Middle frontal gyrus (tissue), 1 donor: ENCODE measurements at regions not wholly inside any gene's neighbourhood (a gene's known extent, or its start where the extent isn't known, plus 50 kb on each side); places are given as distances from the start of the nearest gene placed in this dataset.
"Not testable (repeated sequence)": the region's sequence is repeated elsewhere in the genome, so short reads cannot be mapped to it uniquely, and the experiment has no call there.

Source experiments
- DNase-seq: peaks from one replicate; pipeline ENCODE4 v3.0.0-alpha.2; 2015; ENCODE audit warnings: low spot score; ENCODE audit errors: extremely low spot score

DNA sequence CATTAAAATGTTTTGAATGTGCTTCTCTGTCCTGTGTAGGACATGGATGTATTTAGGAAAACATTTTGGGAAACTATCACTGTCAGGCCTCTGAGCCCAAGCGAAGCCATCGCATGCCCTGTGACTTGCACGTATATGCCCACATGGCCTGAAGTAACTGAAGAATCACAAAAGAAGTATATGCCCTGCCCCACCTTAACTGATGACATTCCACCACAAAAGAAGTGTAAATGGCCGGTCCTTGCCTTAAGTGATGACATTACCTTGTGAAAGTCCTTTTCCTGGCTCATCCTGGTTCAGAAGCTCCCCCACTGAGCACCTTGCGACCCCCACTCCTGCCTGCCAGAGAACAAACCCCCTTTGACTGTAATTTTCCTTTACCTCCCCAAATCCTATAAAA is 191.1 kb upstream of the MEIS1 start:
- not testable (repeated sequence) for DNase-seq

DNA sequence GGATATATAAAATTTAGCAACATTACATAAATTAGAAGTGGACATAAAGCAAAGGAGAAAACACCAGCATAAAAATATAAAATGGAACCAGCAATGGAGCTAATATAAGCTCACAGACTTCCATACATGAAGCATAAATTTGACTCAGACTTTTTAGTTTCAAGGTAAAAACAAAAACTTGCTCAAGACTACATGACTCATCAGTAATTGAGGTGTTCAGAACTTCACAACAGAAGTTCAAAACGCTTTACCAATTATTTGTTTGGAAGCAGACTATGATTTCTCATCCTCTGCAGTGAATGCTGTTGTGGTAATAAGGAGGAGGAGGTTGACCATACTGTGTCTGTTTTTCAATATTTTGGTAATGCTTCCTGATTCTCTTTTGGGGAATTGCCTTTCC is 192.0 kb upstream of the MEIS1 start:
- DNase-seq = not testable (repeated sequence)

DNA sequence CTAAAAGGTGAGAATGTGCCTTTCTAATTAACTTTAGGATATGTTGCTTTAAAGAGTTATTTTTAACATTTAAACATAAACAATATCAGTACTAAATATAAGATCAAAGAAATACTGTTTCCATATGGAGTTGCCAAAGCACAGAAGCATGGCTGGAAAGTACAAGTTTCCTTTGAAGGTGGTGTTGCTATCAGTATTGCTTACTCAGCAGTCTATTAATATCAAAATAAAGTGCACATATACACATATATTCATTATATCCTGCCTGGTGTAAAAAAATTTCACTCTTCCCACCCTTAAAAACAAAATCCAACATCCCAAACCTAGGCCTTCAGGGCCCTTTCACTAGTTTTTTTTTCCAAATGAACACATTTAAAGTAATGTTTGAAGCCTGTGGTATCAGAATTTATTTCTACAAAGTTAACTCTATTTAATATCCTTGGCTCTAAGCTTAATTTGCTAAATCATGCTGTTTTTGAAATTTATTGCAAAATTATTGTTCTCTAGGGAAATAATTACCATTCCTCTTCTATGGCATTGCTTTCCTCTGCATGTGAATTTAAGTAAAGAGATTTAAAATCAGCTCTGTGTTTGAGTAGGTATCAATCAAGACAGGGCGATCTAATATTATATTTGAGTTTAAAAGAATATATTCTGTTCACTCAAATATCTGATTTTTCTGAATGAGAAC is 192.7 kb upstream of the MEIS1 start:
- no peak for DNase-seq

DNA sequence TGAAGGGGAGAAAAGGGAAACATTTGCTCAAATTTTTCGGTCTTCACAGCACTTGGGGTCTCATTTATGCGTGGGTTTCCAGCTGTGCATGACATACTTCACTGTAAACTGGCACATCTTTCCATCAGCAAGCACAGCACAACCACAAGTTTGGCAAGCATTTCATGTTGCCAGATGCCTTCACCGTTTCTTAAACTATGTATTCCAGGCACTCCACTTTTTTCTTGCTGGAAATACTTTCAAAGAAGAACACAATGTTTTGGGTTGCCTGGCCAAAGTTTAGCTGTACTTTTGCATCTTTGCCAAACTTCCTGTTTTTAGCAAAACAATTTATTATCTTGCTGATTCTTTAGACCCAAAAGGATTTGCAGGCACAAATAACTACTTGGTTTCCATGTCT is 194.6 kb upstream of the MEIS1 start:
- no peak for DNase-seq

DNA sequence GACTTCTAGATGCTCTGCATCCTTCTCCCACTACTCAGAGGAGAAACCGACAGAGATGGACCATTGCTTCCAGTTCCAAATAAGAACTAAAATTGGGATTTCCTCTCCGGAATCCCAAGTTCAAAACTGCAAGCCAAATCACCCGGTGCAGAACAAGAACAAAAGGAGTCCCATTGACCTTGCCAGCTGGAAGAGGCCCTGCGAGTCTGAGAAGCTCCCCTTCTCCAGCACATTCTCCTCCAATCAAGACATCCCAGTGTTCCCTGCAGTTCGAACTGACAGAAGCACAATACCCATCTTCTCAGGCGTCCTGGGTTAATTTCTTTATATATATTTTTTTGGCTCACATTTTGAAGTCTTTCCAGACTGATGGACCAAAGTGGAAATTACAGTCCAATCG is 195.3 kb upstream of the MEIS1 start:
- no peak for DNase-seq

DNA sequence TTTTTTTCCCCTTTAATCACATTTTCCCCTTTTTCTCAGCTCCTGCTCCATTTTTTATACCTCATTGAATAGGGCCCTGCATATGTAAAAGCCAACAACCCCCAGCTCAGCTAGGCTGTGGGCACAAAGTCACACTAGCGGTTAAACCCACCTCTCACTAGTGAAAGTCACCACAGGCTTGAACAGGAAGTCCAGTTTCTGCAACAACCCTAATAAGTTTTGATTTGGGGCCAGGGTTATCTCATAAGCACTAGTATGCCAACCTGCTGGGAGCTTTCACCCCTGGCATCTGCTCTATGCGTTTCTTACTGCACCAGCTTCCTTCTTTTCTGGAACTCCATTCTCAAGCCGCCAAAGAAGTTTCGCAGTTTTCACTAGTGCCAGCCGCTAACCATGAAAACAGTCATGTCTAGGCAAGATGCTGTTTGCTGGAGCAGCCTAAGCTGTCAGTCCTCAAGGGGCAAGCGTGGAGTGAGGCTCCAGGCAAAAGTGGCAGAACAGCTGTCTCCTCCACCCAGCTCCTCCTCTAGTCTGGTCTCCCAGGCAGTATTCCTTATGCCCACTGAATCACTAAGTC is 197.0 kb upstream of the MEIS1 start:
- no peak for DNase-seq

DNA sequence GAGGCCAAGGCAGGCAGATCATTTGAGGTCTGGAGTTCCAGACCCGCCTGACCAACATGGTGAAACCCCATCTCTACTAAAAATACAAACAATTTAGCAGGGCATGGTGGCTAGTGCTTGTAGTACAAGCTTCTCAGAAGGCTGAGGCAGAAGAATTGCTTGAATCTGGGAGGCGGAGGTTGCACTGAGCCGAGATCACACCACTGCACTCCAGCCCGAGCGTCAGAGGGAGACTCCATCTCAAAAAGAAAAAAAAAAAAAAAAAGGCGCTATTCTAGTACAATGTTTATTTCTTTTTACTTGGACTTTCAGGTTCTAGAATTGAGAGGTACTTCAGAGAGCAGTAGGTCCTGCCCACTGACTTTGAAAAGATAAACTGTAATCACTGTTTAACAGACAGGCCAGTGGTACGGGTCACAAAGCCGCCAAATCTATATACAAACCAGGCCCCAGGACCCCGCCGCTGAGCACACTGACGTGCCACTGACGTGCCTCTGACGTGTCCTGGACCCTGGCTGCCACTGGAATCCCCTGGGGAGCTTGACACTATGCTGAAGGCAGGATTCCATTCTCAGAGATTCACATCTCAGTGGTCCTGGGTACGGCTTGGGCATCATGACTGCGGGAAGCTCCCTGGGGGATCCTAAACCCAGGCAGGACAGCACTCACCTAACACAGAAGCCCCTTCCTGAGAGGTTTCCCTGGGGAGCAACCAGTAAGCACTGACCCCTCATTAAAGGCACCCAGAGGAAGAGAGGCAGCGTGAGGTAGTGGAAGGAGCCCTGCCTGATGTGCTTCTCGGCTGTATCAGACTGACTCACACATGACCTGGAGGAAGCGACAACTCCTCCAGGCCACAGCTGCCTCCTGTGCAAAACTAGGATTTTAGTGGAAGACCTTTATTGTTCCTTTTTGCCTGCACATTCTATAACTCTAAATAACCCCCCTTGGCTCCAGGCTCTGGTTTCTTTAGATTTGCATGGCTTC is 197.8 kb upstream of the MEIS1 start:
- DNase-seq = no peak

DNA sequence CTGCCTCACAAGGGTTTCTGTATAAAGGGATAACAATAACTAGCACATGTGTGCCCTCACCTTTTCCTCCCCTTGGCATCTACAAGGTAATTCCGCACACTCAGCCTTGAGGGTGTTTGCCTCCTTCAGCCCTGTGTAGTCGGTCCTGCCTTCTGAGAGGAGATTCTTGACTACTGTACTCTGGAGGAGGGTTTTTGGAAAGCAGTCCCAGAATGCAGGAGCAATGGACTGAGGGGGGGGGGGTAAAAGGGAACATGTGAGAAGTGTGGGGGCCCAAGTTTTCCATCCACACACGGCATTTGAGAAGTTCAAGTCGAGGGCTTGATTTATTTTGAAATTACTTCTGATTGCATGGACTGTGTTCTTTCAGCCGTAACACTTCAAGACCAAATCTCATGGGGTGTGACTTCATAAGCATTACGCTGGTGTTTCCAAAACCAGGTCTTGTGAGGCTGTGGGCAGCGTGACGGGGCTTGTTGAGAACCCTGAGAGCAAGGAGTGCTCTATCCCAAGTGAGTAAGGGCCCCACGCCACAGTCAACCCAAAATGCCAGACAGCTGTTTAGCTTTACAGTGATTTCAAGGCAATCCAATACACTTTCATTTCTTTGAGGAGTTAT is 198.7 kb upstream of the MEIS1 start:
- DNase-seq = no peak

DNA sequence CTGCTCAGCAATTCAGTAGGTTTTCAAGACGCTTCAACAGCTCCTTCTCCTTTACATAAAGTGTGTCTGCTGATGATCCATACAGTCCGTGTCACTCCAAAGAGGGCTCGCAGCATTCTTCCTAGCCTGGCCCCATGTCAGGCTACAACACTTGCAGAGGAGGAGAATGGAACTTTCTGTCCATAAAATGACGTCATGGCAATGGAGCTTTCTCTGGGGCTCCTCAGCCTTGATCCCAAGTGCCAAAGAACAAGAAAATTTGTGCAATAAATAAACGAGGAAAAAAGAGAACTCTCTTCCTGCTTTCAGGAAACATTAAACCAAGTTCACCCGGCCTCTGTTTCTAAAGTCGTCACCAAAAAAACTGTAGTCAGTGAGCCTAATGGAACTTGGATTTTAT is 199.5 kb upstream of the MEIS1 start:
- DNase-seq = no peak

DNA sequence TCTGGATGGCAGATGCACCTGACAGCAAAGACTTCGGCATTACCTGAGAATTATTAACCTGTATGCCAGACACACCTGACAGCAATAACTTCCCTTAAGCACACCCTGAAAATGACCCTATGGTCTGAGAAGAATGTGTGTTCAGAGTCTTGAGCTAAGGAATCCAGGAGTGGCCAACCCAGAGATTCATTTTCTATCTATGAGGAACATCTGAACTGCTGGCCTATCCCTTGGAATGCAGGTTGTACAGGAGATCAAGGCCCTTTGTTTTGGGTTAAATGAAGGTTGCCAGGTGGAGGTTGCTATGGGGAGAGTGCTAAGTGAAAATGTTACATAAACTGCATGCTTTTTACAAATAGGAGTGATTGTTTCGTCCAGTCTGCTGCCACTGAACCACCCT is 200.9 kb upstream of the MEIS1 start:
- no peak for DNase-seq

DNA sequence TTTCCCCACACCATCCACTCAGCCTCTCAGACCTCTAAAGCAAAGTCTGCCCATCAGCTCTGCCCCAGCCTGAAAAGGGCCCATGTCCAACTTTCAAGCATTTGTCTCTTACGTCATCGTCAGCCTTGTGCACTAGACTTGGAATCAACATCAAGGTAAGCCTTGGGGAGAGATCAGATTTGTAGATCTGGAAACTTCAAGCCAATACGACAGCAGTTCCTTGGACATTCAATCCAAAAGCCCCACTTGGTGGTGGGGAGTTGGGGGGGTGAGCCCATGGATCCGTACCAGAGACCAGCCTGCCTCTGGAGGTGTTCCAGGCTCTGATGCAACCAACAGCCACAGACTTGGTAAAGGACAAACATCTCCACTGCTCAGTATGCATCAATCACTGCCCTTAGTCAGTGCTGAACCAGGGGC is 206.8 kb upstream of the MEIS1 start:
- DNase-seq = no peak

DNA sequence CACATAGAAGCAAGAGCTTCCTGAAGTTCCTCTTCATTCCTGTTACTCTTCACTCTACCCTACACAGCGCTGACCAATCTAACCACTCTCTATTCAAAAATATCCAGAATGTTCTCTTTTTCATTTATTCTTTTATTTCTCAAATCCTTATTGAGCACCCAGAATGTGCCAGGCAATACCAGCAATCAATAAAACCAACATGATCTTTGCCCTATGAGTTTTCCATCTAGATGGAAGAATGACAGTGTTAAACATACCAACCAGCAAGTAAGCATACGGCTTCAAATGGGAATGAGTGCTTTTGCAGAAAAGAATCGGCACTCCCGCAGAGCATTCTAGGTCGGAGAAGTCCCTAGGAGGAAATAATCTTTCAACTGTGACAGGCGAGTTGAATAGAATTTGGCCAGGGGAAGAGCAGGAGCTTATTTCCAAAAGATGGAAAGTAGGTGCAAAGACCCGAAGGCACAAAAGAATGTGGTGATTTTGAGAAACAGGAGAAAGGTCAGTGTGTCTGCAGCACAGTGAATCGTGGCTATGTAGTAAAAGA is 217.8 kb upstream of the MEIS1 start:
- no peak for DNase-seq

DNA sequence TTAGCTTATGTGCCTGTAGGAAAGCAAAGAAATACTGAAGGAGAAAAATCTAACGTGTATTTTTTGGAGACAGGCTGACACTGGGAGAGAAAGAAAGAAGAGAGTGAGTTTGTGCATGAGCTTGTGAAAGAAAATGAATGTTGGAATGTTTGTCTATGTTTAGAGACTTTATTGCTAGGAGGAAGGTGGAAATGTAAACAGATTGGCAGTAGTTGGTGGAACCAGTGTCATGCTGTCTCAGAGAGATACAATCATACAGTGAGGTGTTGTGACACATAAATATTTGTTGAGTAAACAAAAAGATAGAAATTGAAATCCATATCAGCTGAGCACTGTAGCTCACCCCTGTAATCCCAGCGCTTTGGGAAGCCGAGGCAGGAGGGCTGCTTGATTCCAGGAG is 222.2 kb upstream of the MEIS1 start:
- DNase-seq = no peak

DNA sequence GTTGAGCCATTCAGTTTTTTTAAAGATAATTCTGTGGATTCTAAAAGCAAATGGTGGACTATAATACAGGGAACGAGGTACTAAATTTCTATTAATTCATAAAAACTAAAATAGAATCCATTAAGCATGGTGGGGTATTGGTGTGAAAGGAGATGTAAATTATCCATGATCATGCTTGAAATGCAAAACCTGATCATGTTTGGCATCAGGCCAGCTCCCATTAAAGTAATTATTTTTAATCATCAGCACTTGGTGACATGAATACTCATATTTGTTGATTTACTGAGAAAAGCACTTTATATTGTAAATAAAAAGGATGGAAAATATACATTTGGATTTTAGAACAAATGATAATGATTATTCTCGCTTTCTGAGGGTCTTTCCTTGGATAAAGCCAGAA is 232.3 kb upstream of the MEIS1 start:
- no peak for DNase-seq

DNA sequence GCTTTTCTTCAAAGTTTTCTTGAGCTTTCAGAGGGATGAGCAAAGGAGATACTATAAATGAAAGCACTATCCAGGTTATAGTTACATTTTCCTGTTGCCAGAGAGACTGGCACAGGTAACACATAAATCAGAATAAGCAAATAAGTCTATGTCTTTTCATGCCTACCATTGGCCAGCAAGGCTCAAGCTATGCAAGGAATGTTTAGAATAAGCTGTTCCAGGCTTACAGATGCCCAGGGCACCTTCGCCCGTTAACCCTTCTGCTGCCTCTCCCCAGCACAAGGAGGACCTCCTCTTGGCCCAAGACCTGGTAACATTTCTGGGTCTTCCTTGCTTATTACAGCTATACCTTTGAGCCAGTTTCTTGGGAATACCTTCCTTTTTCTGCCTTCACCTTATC is 233.7 kb upstream of the MEIS1 start:
- DNase-seq = no peak

DNA sequence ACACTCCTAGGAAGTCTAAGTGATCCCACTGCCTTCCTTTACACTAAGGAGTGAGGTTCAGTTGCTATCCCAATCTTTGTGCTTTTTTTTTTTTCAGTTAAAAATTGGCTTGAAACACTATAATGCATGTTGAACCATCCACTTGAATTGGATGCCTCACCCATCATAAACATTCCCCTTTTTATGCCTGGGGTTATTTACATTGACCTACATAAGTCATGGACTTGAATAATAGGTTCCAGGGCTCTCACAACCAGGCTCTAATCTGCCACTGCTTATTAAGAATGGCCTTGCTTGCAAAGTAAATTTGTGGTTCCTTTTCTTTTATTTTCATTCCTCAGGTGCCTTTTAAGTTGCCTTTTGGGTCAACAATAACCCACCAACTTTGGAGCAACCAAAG is 236.1 kb upstream of the MEIS1 start:
- DNase-seq = no peak

DNA sequence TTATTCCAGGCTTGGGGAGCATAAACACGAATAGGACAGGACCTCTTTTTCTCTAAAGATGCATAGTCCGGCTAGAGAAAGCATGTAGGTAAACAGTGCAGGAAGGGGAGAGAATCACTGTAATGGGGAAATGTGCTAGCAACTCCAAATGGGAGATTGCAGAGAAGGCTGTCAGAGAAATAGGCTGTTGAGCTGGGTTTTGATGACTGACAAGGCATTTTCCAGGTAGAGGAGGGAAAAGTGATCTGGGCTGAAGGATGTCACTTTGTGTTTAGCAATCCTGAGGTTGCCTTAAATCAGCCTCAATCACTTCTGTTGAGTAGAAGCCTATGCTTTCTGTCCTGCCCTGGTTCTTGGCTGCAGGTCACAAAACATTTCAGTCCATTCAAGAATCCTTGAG is 242.0 kb upstream of the MEIS1 start:
- DNase-seq = no peak

DNA sequence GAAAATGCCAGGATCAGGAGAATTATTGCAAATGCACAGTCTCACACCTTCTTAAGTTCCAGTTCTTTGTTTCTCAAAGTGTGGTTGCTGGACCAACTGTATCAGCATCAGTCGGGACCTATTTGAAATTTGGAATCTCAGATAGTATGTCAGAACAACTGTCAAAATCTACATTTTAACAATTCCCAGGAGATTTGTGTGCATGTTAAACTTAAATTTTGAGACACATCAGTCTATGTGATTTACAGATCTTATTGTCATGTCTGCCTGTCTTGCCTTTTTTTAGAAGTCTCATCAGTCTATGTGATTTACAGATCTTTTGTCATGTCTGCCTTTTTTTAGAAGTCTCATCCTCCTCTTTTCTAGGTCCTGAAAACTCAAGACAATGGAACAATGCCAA is 243.6 kb upstream of the MEIS1 start:
- no peak for DNase-seq

DNA sequence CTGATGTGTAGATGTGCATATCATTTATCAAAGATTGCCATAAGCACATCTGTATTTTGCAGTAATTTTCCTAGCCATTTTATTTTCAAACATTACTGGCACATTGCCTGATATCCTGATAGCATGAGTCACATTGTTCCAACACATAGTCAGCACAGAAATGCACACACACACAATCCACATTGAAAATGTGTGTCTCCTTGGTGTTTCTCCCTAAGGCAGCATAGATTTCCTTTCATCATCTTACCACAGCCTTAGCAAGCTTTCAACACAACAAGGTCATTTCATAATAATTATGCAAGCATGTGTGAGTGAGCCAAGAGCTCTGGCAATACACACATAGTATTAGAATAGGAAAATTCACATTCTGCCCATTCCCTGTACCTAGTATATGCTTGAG is 245.4 kb upstream of the MEIS1 start:
- DNase-seq = no peak

DNA sequence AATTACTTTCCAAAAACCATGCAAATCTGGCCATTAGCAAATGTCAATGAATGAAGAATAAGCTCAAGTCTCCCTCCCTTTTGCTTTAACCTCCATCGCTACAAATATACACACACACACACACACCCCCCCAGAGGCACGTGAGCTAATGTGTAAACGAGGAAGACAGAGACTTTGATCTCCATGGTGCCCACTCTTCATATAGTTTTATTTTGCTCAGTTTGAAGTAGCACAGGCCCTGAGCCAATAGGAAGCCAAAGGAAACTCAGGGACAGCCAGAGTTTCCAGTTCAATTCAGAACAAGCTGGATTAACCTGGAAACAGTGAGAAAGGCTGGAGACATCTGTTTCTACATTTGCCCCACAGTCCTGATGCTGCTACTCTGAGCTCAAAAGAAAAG is 248.4 kb upstream of the MEIS1 start:
- no peak for DNase-seq

DNA sequence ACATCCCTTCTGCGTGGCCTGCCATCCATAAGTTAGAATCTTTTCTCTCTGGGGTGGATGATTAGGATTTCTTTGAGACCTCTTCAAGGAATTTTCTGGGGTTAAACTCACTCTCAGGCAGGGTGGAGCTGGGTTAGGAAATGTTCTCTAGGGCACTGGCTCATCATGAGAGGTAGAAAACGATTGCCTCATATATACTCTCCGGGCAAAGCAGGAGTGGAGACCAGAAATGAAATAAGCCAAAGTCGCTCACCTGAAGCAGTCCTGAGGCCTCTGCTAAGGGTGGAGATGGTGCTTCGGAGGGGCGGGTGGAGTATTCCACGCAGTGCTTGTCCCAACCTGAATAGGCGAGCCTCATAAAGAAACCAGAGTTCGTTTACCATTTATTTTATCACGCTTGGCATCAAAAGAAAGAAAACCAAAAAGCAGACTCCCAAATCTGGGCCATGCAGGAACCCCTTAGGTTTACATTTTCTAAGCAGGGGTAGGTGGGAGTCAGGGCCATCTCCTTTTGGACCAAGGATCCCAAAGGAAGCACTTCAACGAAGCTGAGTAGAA is 249.3 kb upstream of the MEIS1 start:
- DNase-seq = no peak
